Fibroblast of lung (primary cell): ENCODE measurements at regions not wholly inside any gene's neighbourhood (a gene's known extent, or its start where the extent isn't known, plus 50 kb on each side); places are given as distances from the start of the nearest gene placed in this dataset.
A peak's percentile ranks its signal among the peaks of the same experiment; 100 is the strongest.

Source experiments
- DNase-seq, 2 donors: peaks; one replicate each; pipeline versions ENCODE4 v3.0.0 to v3.0.0-alpha.2; 2010; ENCODE audit warnings: low read depth in 2 of 2
- H2AFZ ChIP-seq: 2 replicates; pipeline ENCODE4 v1.5.1; 2012; ENCODE audit warnings: low read length, control low read depth, inconsistent platforms
- H3K27ac ChIP-seq: 2 replicates; pipeline ENCODE4 v1.5.1; 2011; ENCODE audit warnings: low read length, control low read depth; ENCODE audit not compliant: insufficient read depth
- H3K27me3 ChIP-seq: 2 replicates; pipeline ENCODE4 v1.5.1; 2011; ENCODE audit warnings: mild to moderate bottlenecking, low read length; ENCODE audit not compliant: control insufficient read depth, insufficient read depth
- H3K36me3 ChIP-seq: 2 replicates; pipeline ENCODE4 v1.5.1; 2011; ENCODE audit warnings: low read length; ENCODE audit not compliant: control insufficient read depth, insufficient read depth
- H3K4me1 ChIP-seq: 2 replicates; pipeline ENCODE4 v1.5.1; 2011; ENCODE audit warnings: low read length; ENCODE audit not compliant: control insufficient read depth, insufficient read depth; ENCODE audit errors: extremely low read depth
- H3K4me2 ChIP-seq: 2 replicates; pipeline ENCODE4 v1.5.1; 2011; ENCODE audit warnings: low read length, control low read depth; ENCODE audit not compliant: insufficient read depth; ENCODE audit errors: extremely low read depth
- H3K4me3 ChIP-seq, 4 experiments: fragments of 200-600 bp in 1 of 4; sonication (generic) in 1 of 4; replicated peaks in 1 of 4; 2 replicates each; pipeline ENCODE4 v1.5.1; 2011 to 2016; ENCODE audit warnings: low read length in 4 of 4, low read depth in 3 of 4, mild to moderate bottlenecking in 3 of 4, control low read depth in 2 of 4, inconsistent platforms in 1 of 4, mixed read lengths in 1 of 4; ENCODE audit not compliant: insufficient read depth in 1 of 4; ENCODE audit errors: control extremely low read depth in 1 of 4
- H3K79me2 ChIP-seq: 2 replicates; pipeline ENCODE4 v1.5.1; 2012; ENCODE audit warnings: mild to moderate bottlenecking, low read length, inconsistent platforms; ENCODE audit not compliant: control insufficient read depth, insufficient read depth
- H3K9ac ChIP-seq: 2 replicates; pipeline ENCODE4 v1.5.1; 2011; ENCODE audit warnings: mild to moderate bottlenecking, low read length, control low read depth; ENCODE audit not compliant: insufficient read depth
- H3K9me3 ChIP-seq: 2 replicates; pipeline ENCODE4 v1.5.1; 2012; ENCODE audit warnings: low read depth, low read length; ENCODE audit not compliant: control insufficient read depth, insufficient read depth
- H4K20me1 ChIP-seq: 2 replicates; pipeline ENCODE4 v1.5.1; 2011; ENCODE audit warnings: low read length; ENCODE audit not compliant: control insufficient read depth, insufficient read depth; ENCODE audit errors: extremely low read depth
- EZH2 ChIP-seq: IDR thresholded peaks from 2 replicates; pipeline ENCODE4 v1.5.1; 2012; ENCODE audit warnings: low read length, control low read depth, mild to moderate bottlenecking; ENCODE audit errors: missing control alignments
- TF ChIP-seq, protein P1 (sequence below), 2 donors: IDR thresholded peaks in 1 of 2; conservative IDR thresholded peaks in 1 of 2; 1 replicate in 1 of 2; 2 replicates in 1 of 2; pipeline ENCODE4 v1.5.1; 2011 to 2012; ENCODE audit warnings: low read length in 2 of 2, control low read depth in 1 of 2, inconsistent platforms in 1 of 2, low read depth in 1 of 2, mild to moderate bottlenecking in 1 of 2

DNA sequence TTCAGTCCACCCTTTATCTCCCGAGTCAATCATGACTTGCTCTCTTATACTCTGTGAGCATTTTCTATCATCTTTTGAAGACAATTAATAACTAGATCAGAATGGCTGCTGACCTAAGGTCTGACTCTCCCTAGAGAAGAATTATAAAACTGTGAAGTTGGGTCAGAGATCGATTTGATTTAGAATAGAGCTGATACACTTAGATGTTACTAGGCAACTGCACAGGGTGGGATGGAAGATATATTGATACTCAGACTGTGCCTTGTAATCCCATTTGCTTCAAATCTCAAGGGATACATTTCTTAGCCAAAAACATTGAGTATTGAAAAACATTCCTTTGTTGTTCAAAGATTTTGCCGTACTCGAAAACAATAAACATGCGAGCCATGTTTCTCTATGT is 106.0 kb upstream of the NMUR2 start:
- no peak overlapping the region for H3K9ac ChIP-seq
- no peaks in the 10 kb centered on the region for H3K36me3 ChIP-seq
- H3K9me3 ChIP-seq = no peaks in the 10 kb centered on the region
- no peak overlapping the region for H3K4me2 ChIP-seq
- no peaks in the 10 kb centered on the region for H3K27me3 ChIP-seq
- DNase-seq = no peak
- H2AFZ ChIP-seq = no peak overlapping the region
- H3K4me3 ChIP-seq = no peak overlapping the region
- no peaks in the 10 kb centered on the region for H4K20me1 ChIP-seq
- H3K4me1 ChIP-seq = no peaks in the 10 kb centered on the region
- H3K79me2 ChIP-seq = no peaks in the 10 kb centered on the region
- H3K27ac ChIP-seq = no peak overlapping the region
- TF ChIP-seq, protein P1, sequence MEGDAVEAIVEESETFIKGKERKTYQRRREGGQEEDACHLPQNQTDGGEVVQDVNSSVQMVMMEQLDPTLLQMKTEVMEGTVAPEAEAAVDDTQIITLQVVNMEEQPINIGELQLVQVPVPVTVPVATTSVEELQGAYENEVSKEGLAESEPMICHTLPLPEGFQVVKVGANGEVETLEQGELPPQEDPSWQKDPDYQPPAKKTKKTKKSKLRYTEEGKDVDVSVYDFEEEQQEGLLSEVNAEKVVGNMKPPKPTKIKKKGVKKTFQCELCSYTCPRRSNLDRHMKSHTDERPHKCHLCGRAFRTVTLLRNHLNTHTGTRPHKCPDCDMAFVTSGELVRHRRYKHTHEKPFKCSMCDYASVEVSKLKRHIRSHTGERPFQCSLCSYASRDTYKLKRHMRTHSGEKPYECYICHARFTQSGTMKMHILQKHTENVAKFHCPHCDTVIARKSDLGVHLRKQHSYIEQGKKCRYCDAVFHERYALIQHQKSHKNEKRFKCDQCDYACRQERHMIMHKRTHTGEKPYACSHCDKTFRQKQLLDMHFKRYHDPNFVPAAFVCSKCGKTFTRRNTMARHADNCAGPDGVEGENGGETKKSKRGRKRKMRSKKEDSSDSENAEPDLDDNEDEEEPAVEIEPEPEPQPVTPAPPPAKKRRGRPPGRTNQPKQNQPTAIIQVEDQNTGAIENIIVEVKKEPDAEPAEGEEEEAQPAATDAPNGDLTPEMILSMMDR (conservative IDR thresholded peaks at IDR 0.05 in 1 of 2, IDR thresholded peaks at IDR 0.05 in 1 of 2; ENCODE audit: low read depth in 1 of 2, low read length in 2 of 2) = no peak

GRCh38 chr5:152511531-152512132 is 106.6 kb upstream of the NMUR2 start:
- no peaks in the 10 kb centered on the region for H3K79me2 ChIP-seq
- H3K27ac ChIP-seq = no peak overlapping the region
- H3K27me3 ChIP-seq = no peaks in the 10 kb centered on the region
- no peak overlapping the region for H2AFZ ChIP-seq
- no peak overlapping the region for H3K9ac ChIP-seq
- no peaks in the 10 kb centered on the region for H4K20me1 ChIP-seq
- H3K4me1 ChIP-seq = no peaks in the 10 kb centered on the region
- no peaks in the 10 kb centered on the region for H3K36me3 ChIP-seq
- H3K9me3 ChIP-seq = no peaks in the 10 kb centered on the region
- no peak overlapping the region for H3K4me2 ChIP-seq
- TF ChIP-seq EZH2 = no peak
- TF ChIP-seq, protein P1 (conservative IDR thresholded peaks at IDR 0.05 in 1 of 2, IDR thresholded peaks at IDR 0.05 in 1 of 2; ENCODE audit: low read depth in 1 of 2, low read length in 2 of 2) = no peak
- H3K4me3 ChIP-seq = no peak overlapping the region
- DNase-seq = no peak

GRCh38 chr5:152514827-152515397 is 109.8 kb upstream of the NMUR2 start:
- no peaks in the 10 kb centered on the region for H3K36me3 ChIP-seq
- H4K20me1 ChIP-seq = no peaks in the 10 kb centered on the region
- H3K27me3 ChIP-seq = no peaks in the 10 kb centered on the region
- H3K27ac ChIP-seq = no peak overlapping the region
- no peak overlapping the region for H2AFZ ChIP-seq
- no peak overlapping the region for H3K9ac ChIP-seq
- no peak overlapping the region for H3K4me3 ChIP-seq
- peak; percentile 4 to 35 for DNase-seq
- no peaks in the 10 kb centered on the region for H3K4me1 ChIP-seq
- H3K4me2 ChIP-seq = no peak overlapping the region
- no peaks in the 10 kb centered on the region for H3K79me2 ChIP-seq
- TF ChIP-seq EZH2 = no peak
- TF ChIP-seq, protein P1 (conservative IDR thresholded peaks at IDR 0.05 in 1 of 2, IDR thresholded peaks at IDR 0.05 in 1 of 2; ENCODE audit: low read depth in 1 of 2, low read length in 2 of 2) = peak; percentile 29 to 55
- H3K9me3 ChIP-seq = no peaks in the 10 kb centered on the region
